Neural progenitor cell (in vitro differentiated cells): ENCODE measurements at regions not wholly inside any gene's neighbourhood (a gene's known extent, or its start where the extent isn't known, plus 50 kb on each side); places are given as distances from the start of the nearest gene placed in this dataset.

Experiments
- DNase-seq: peaks from one replicate; pipeline ENCODE4 v3.0.0-alpha.2; 2016; ENCODE audit warnings: low spot score
- H2AFZ ChIP-seq: fragments of 200-600 bp; sonication (generic); replicated peaks from 2 replicates; pipeline ENCODE4 v1.6.1; 2016; ENCODE audit warnings: antibody characterized with exemption
- H3F3A ChIP-seq: fragments of 200-600 bp; sonication (generic); 2 replicates; pipeline ENCODE4 v1.6.1; 2016; ENCODE audit warnings: antibody characterized with exemption, low read depth
- H3K27ac ChIP-seq: fragments of 200-600 bp; sonication (generic); 2 replicates; pipeline ENCODE4 v1.5.1; 2016; ENCODE audit warnings: mild to moderate bottlenecking
- H3K27me3 ChIP-seq: fragments of 200-600 bp; sonication (generic); 2 replicates; pipeline ENCODE4 v1.6.1; 2016; ENCODE audit warnings: mild to moderate bottlenecking, moderate library complexity
- H3K36me3 ChIP-seq: fragments of 200-600 bp; sonication (generic); 2 replicates; pipeline ENCODE4 v1.5.1; 2016
- H3K4me1 ChIP-seq: fragments of 200-600 bp; sonication (generic); 2 replicates; pipeline ENCODE4 v1.6.1; 2016; ENCODE audit warnings: mixed run types
- H3K4me2 ChIP-seq: fragments of 200-600 bp; sonication (generic); 2 replicates; pipeline ENCODE4 v1.6.1; 2016
- H3K4me3 ChIP-seq: fragments of 200-600 bp; sonication (generic); 2 replicates; pipeline ENCODE4 v1.5.1; 2016
- H3K79me2 ChIP-seq: fragments of 200-600 bp; sonication (generic); 2 replicates; pipeline ENCODE4 v1.6.1; 2016; ENCODE audit warnings: low read depth
- H3K9ac ChIP-seq: fragments of 200-600 bp; sonication (generic); 2 replicates; pipeline ENCODE4 v1.6.1; 2016
- H3K9me3 ChIP-seq: fragments of 200-600 bp; sonication (generic); 2 replicates; pipeline ENCODE4 v1.5.1; 2016; ENCODE audit warnings: low read depth
- H4K20me1 ChIP-seq: fragments of 200-600 bp; sonication (generic); 2 replicates; pipeline ENCODE4 v1.6.1; 2016; ENCODE audit warnings: low read depth
- H3K27ac Mint-ChIP-seq: 3 replicates; pipeline ENCODE4 v1.8.0; 2021; ENCODE audit warnings: mixed read lengths
- H3K27me3 Mint-ChIP-seq: 2 replicates; pipeline ENCODE4 v1.8.0; 2022; ENCODE audit warnings: low read depth, mild to moderate bottlenecking, inconsistent platforms, moderate library complexity, mixed read lengths; ENCODE audit not compliant: insufficient read depth
- H3K36me3 Mint-ChIP-seq: 3 replicates; pipeline ENCODE4 v1.8.0; 2021; ENCODE audit warnings: mixed read lengths
- H3K4me1 Mint-ChIP-seq: 3 replicates; pipeline ENCODE4 v1.8.0; 2021; ENCODE audit warnings: mixed read lengths
- H3K4me3 Mint-ChIP-seq: 3 replicates; pipeline ENCODE4 v1.8.0; 2021; ENCODE audit warnings: mild to moderate bottlenecking, moderate library complexity, mixed read lengths
- H3K9me3 Mint-ChIP-seq: 3 replicates; pipeline ENCODE4 v1.8.0; 2020; ENCODE audit warnings: mixed read lengths
- EZH2 ChIP-seq: fragments of 200-600 bp; sonication (generic); IDR thresholded peaks from 2 replicates; pipeline ENCODE4 v1.6.1; 2017; ENCODE audit warnings: antibody characterized with exemption, mild to moderate bottlenecking, moderate library complexity
- EZH2phosphoT487 ChIP-seq: fragments of 200-600 bp; sonication (generic); IDR thresholded peaks from 2 replicates; pipeline ENCODE4 v1.6.1; 2017; ENCODE audit warnings: antibody characterized with exemption
- TF ChIP-seq, protein P1 (sequence below): fragments of 200-600 bp; sonication (generic); IDR thresholded peaks from 2 replicates; pipeline ENCODE4 v1.5.1; 2017; ENCODE audit warnings: antibody characterized with exemption, mild to moderate bottlenecking

DNA sequence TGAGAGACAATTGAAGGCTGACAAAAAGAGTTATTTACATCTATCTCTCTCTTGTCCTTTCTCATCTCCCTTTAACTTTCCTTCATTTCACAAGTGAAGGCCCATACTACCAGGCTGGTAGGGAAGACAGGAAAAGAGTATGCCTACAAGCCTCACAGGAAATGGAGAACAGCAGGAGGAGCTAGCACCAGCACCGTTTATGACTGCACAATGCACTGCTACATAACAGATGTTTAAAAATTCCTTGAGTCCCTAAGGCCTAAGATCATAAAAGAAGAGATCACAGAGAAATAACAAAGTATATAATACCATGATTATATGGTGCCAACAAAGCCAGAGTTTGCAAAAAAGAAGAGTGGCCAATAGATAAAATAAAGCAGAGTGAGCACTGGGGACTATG, 194.8 kb downstream of the UNC5CL start:
- Histone ChIP-seq H3K4me1 (no peaks in the 10 kb centered on the region), H3F3A (no peaks in the 10 kb centered on the region), H3K27me3 (no peaks in the 10 kb centered on the region), H3K4me2 (no peak overlapping the region), H3K36me3 (no peaks in the 10 kb centered on the region), H3K27ac (no peak overlapping the region), H3K4me3 (no peak overlapping the region), H3K9me3 (no peaks in the 10 kb centered on the region), H3K9ac (no peak overlapping the region), H2AFZ (no peak overlapping the region), H3K79me2 (no peaks in the 10 kb centered on the region), H4K20me1 (no peaks in the 10 kb centered on the region)
- no peak for DNase-seq
- Mint-ChIP-seq H3K4me1 (peaks cover 2% of the 10 kb centered on the region), H3K36me3 (no peaks in the 10 kb centered on the region), H3K27me3 (peaks cover 9% of the 10 kb centered on the region), H3K4me3 (no peak overlapping the region), H3K27ac (no peak overlapping the region), H3K9me3 (no peaks in the 10 kb centered on the region)
- no peak for TF ChIP-seq EZH2phosphoT487
- TF ChIP-seq, protein P1, sequence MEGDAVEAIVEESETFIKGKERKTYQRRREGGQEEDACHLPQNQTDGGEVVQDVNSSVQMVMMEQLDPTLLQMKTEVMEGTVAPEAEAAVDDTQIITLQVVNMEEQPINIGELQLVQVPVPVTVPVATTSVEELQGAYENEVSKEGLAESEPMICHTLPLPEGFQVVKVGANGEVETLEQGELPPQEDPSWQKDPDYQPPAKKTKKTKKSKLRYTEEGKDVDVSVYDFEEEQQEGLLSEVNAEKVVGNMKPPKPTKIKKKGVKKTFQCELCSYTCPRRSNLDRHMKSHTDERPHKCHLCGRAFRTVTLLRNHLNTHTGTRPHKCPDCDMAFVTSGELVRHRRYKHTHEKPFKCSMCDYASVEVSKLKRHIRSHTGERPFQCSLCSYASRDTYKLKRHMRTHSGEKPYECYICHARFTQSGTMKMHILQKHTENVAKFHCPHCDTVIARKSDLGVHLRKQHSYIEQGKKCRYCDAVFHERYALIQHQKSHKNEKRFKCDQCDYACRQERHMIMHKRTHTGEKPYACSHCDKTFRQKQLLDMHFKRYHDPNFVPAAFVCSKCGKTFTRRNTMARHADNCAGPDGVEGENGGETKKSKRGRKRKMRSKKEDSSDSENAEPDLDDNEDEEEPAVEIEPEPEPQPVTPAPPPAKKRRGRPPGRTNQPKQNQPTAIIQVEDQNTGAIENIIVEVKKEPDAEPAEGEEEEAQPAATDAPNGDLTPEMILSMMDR: no peak
- no peak for TF ChIP-seq EZH2

DNA sequence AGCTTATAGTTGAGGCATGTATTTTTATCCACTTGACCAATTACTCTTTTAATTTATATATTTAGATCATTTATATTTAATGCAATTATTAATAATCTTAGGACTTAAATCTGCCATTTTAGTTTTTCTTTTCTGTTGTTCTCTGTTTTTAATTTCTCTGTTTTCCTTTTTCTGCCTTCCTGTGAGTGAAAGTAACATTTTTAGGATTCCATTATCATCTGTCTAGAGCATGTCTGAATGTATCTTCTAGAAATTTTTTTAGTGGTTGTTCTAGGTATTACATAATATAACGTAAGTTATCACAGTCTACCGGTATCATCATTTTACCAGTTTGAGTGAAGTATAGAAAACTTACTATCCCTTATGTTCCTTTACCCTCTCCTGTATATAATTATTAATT, 197.3 kb downstream of the UNC5CL start:
- TF ChIP-seq EZH2phosphoT487: no peak
- no peaks in the 10 kb centered on the region for H3K36me3 Mint-ChIP-seq
- no peak overlapping the region for H3K27ac Mint-ChIP-seq
- Histone ChIP-seq H3K27ac (no peak overlapping the region), H3K36me3 (no peaks in the 10 kb centered on the region), H3K4me1 (no peaks in the 10 kb centered on the region), H3K9ac (no peak overlapping the region), H3K4me2 (no peak overlapping the region), H3F3A (no peaks in the 10 kb centered on the region), H3K27me3 (no peaks in the 10 kb centered on the region), H2AFZ (no peak overlapping the region), H3K79me2 (no peaks in the 10 kb centered on the region), H4K20me1 (no peaks in the 10 kb centered on the region), H3K9me3 (no peaks in the 10 kb centered on the region), H3K4me3 (no peak overlapping the region)
- H3K9me3 Mint-ChIP-seq: no peaks in the 10 kb centered on the region
- DNase-seq: no peak
- H3K4me3 Mint-ChIP-seq: no peak overlapping the region
- H3K27me3 Mint-ChIP-seq: peaks cover 2% of the 10 kb centered on the region
- H3K4me1 Mint-ChIP-seq: peaks cover 2% of the 10 kb centered on the region

DNA sequence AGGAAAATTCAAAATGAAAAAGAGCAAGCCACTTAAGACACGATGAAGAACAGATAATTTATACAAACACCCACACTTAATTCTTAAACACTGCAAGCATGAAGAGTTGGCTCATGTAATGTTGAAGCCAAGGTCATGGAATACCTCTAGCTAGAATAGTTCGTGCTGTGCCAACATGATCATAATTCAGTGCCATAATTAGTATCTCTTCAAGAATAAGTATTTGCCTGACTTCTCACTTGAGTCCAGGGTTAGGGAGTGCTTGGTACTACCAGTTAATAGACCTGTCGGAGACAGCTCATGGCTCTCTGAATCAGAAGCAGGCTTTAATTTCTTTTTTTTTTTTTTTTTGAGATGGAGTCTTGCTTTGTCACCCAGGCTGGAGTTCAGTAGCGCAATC, 206.3 kb downstream of the UNC5CL start:
- no peaks in the 10 kb centered on the region for H3K9me3 Mint-ChIP-seq
- H3K27ac Mint-ChIP-seq: no peak overlapping the region
- H3K4me2 ChIP-seq: no peak overlapping the region
- H3K9ac ChIP-seq: no peak overlapping the region
- H3K36me3 ChIP-seq: no peaks in the 10 kb centered on the region
- peaks cover 3% of the 10 kb centered on the region for H3K4me1 Mint-ChIP-seq
- TF ChIP-seq EZH2 (no peak), EZH2phosphoT487 (no peak)
- TF ChIP-seq, protein P1: no peak
- H3K4me3 Mint-ChIP-seq: no peak overlapping the region
- H4K20me1 ChIP-seq: no peaks in the 10 kb centered on the region
- no peaks in the 10 kb centered on the region for H3F3A ChIP-seq
- no peaks in the 10 kb centered on the region for H3K9me3 ChIP-seq
- no peak for DNase-seq
- no peaks in the 10 kb centered on the region for H3K27me3 ChIP-seq
- H2AFZ ChIP-seq: no peak overlapping the region
- H3K27ac ChIP-seq: no peak overlapping the region
- no peaks in the 10 kb centered on the region for H3K36me3 Mint-ChIP-seq
- no peak overlapping the region for H3K4me3 ChIP-seq
- H3K79me2 ChIP-seq: no peaks in the 10 kb centered on the region
- peaks cover 7% of the 10 kb centered on the region for H3K4me1 ChIP-seq
- H3K27me3 Mint-ChIP-seq: peaks cover 4% of the 10 kb centered on the region

DNA sequence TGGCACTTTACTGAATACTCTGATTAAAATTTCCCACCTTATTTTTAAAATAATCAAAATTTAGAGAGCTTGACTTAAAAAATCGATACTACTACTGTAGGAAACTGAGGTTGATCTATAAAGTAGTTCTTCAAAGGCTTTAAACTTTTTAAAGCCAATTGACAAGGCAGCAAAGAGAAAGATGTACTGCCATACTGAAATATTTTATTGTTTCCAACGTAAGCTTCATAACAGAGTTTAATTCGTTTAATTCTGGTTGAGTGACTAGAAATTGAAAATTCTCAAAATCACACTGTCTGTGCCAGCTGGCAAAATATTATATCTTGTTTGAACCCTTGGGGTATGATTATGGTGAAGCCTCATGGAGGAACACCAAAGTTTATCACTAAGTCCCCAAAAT, 207.6 kb downstream of the UNC5CL start:
- DNase-seq: no peak
- H3F3A ChIP-seq: no peaks in the 10 kb centered on the region
- H3K4me1 Mint-ChIP-seq: peaks cover 3% of the 10 kb centered on the region
- H3K79me2 ChIP-seq: no peaks in the 10 kb centered on the region
- H3K4me1 ChIP-seq: peaks cover 7% of the 10 kb centered on the region
- no peak overlapping the region for H3K27ac Mint-ChIP-seq
- H3K36me3 ChIP-seq: no peaks in the 10 kb centered on the region
- no peak overlapping the region for H3K4me2 ChIP-seq
- H3K36me3 Mint-ChIP-seq: no peaks in the 10 kb centered on the region
- no peak overlapping the region for H3K4me3 ChIP-seq
- no peaks in the 10 kb centered on the region for H3K27me3 ChIP-seq
- H4K20me1 ChIP-seq: no peaks in the 10 kb centered on the region
- no peaks in the 10 kb centered on the region for H3K9me3 ChIP-seq
- no peak overlapping the region for H3K27ac ChIP-seq
- peaks cover 2% of the 10 kb centered on the region for H3K27me3 Mint-ChIP-seq
- H3K9me3 Mint-ChIP-seq: no peaks in the 10 kb centered on the region
- H3K4me3 Mint-ChIP-seq: no peak overlapping the region
- no peak for TF ChIP-seq EZH2
- TF ChIP-seq EZH2phosphoT487: no peak
- TF ChIP-seq, protein P1: no peak
- H2AFZ ChIP-seq: no peak overlapping the region
- H3K9ac ChIP-seq: no peak overlapping the region
